HUES64 (cell line): ENCODE measurements at regions not wholly inside any gene's neighbourhood (a gene's known extent, or its start where the extent isn't known, plus 50 kb on each side); places are given as distances from the start of the nearest gene placed in this dataset.

ENCODE experiments used
- H3K27ac ChIP-seq: 2 replicates; pipeline ENCODE4 v1.7.0; 2013; ENCODE audit warnings: low read depth, low read length, inconsistent platforms
- H3K27me3 ChIP-seq: 2 replicates; pipeline ENCODE4 v1.6.1; 2013; ENCODE audit warnings: mild to moderate bottlenecking, low read length; ENCODE audit not compliant: insufficient read depth
- H3K36me3 ChIP-seq: 2 replicates; pipeline ENCODE4 v1.6.1; 2013; ENCODE audit warnings: mild to moderate bottlenecking, low read length; ENCODE audit not compliant: insufficient read depth
- H3K4me1 ChIP-seq: 2 replicates; pipeline ENCODE4 v1.6.1; 2013; ENCODE audit warnings: mild to moderate bottlenecking, low read length, moderate library complexity; ENCODE audit not compliant: insufficient read depth
- H3K4me3 ChIP-seq: 2 replicates; pipeline ENCODE4 v1.5.1; 2013; ENCODE audit warnings: mild to moderate bottlenecking, low read length, moderate library complexity
- H3K9ac ChIP-seq: 2 replicates; pipeline ENCODE4 v1.6.1; 2013; ENCODE audit warnings: mild to moderate bottlenecking, low read depth, low read length
- H3K9me3 ChIP-seq: 2 replicates; pipeline ENCODE4 v1.6.1; 2013; ENCODE audit warnings: low read depth, low read length; ENCODE audit not compliant: insufficient read depth
- WGBS: fragments of 150-250, 120-280 bp; methylation state at CpG from one replicate; pipeline ENCODE4 v1.1.7; 2013; ENCODE audit warnings: missing lambda C conversion rate; 5-methylcytosine and 5-hydroxymethylcytosine counted together

- Histone ChIP-seq H3K27ac (no peak overlapping the region), H3K9me3 (no peaks in the 10 kb centered on the region), H3K36me3 (no peaks in the 10 kb centered on the region), H3K27me3 (no peaks in the 10 kb centered on the region), H3K4me1 (peaks cover 11% of the 10 kb centered on the region), H3K4me3 (no peak overlapping the region), H3K9ac (no peak overlapping the region)
- WGBS: 88% methylated on average over 7 of the region's 7 CpGs
Observed at GRCh38 chr15:35626571-35627318, 80.8 kb upstream of the DPH6 start.

DNA sequence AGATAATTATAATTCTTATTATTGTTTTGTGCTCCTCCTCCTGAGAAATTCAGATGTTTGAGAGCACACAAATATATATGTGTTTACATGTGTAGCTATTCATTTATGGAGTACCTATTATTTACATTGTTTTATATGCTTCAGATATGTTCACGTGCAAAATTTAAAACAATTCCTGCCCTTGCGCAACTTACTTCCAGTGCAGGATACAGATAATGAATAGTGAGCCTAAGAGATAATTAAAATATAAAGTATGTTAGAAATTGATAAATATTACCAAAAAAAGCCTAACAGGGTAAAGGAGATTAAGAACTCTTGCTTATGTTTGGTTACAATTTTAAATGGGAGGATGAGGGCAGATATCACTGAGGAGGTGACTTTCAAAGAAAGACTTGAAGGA is 81.7 kb upstream of the DPH6 start:
- Histone ChIP-seq H3K27me3 (no peaks in the 10 kb centered on the region), H3K9me3 (no peaks in the 10 kb centered on the region), H3K4me1 (peaks cover 11% of the 10 kb centered on the region), H3K9ac (no peak overlapping the region), H3K27ac (no peak overlapping the region), H3K4me3 (no peak overlapping the region), H3K36me3 (no peaks in the 10 kb centered on the region)
- no CpG with 5 or more reads among the region's 2 CpGs for WGBS

DNA sequence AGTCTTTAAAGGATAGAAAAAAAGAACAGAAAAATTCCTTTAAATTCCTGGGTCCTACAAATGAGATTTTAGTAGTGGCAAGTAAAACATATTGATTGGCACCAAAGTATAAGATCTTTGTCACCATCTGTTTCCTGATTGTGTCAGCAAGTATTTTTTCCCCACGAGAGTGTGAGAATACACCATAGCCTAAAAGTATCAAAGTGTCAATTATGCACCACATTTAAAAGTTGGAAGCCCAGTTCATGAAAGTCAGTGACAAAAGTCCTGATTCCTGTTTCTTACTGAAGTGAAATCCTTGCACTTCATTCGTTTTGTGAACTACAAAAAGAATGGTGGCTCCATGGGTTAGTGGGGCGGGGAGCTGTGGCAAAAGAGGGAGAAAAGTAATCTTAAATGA is 83.8 kb upstream of the DPH6 start:
- H3K9me3 ChIP-seq: no peaks in the 10 kb centered on the region
- WGBS: 90% methylated on average over 2 of the region's 3 CpGs
- no peak overlapping the region for H3K9ac ChIP-seq
- no peaks in the 10 kb centered on the region for H3K27me3 ChIP-seq
- H3K4me1 ChIP-seq: peaks cover 11% of the 10 kb centered on the region
- H3K36me3 ChIP-seq: no peaks in the 10 kb centered on the region
- H3K4me3 ChIP-seq: no peak overlapping the region
- no peak overlapping the region for H3K27ac ChIP-seq

GRCh38 chr15:35630532-35630931 is 84.6 kb upstream of the DPH6 start:
- H3K27me3 ChIP-seq: no peaks in the 10 kb centered on the region
- no peak overlapping the region for H3K27ac ChIP-seq
- H3K9me3 ChIP-seq: no peaks in the 10 kb centered on the region
- H3K4me3 ChIP-seq: no peak overlapping the region
- 87% methylated on average over 3 of the region's 3 CpGs for WGBS
- no peaks in the 10 kb centered on the region for H3K36me3 ChIP-seq
- peaks cover 11% of the 10 kb centered on the region for H3K4me1 ChIP-seq
- no peak overlapping the region for H3K9ac ChIP-seq

DNA sequence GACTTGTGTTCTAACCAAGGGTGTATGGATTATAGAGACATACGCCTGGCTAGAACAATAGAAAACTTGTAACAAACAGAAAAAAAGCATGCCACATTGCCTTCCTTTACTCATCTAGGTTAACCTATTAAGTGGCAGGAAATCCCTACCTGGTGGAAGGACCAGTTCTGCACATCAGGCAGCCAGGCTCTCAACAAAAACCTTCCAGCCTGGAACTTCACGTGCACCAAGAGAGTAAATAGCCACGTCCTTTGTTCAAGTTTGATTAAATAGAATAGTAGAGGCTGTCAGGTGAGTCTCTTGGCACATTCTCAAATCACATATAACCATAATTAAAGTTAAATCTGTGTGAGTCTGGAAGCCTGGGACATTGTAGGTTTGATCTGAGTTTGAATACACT is 85.0 kb upstream of the DPH6 start:
- H3K27ac ChIP-seq: no peak overlapping the region
- H3K36me3 ChIP-seq: no peaks in the 10 kb centered on the region
- WGBS: 93% methylated on average over 2 of the region's 3 CpGs
- H3K4me3 ChIP-seq: no peak overlapping the region
- H3K9ac ChIP-seq: no peak overlapping the region
- H3K4me1 ChIP-seq: peaks cover 11% of the 10 kb centered on the region
- H3K27me3 ChIP-seq: no peaks in the 10 kb centered on the region
- H3K9me3 ChIP-seq: no peaks in the 10 kb centered on the region

DNA sequence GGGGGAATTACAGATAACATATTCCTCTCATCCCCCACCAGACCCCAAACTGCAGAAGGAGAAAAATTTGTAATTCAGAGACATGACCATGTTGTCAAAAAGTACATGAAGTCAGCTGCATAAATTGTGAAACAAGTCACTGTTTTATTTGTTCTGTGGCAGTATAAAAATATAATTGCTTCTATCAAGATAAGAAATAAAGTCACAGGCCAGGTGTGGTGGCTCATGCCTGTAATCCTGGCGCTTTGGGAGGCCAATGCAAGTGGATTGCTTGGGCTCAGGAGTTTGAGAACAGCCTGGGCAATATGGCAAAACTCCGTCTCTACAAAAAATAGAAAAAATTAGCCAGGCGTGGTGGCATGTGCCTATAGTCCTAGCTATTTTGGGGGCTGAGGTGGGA is 87.7 kb upstream of the DPH6 start:
- H3K27me3 ChIP-seq: no peaks in the 10 kb centered on the region
- no peaks in the 10 kb centered on the region for H3K9me3 ChIP-seq
- H3K4me3 ChIP-seq: no peak overlapping the region
- peaks cover 8% of the 10 kb centered on the region for H3K4me1 ChIP-seq
- no peak overlapping the region for H3K9ac ChIP-seq
- H3K27ac ChIP-seq: no peak overlapping the region
- 94% methylated on average over 3 of the region's 3 CpGs for WGBS
- H3K36me3 ChIP-seq: no peaks in the 10 kb centered on the region

GRCh38 chr15:35646790-35647189 is 100.8 kb upstream of the DPH6 start:
- Histone ChIP-seq H3K9me3 (0 out of 2 replicates have a peak, but pooled peaks cover 3% of the 10 kb centered on the region), H3K9ac (no peak overlapping the region), H3K4me3 (no peak overlapping the region), H3K36me3 (no peaks in the 10 kb centered on the region), H3K27ac (no peak overlapping the region), H3K27me3 (no peaks in the 10 kb centered on the region), H3K4me1 (no peaks in the 10 kb centered on the region)
- WGBS: 100% methylated on average over 1 of the region's 1 CpG

- Histone ChIP-seq H3K27me3 (no peaks in the 10 kb centered on the region), H3K9ac (no peak overlapping the region), H3K27ac (no peak overlapping the region), H3K4me3 (no peak overlapping the region), H3K4me1 (no peaks in the 10 kb centered on the region), H3K36me3 (no peaks in the 10 kb centered on the region), H3K9me3 (0 out of 2 replicates have a peak, but pooled peaks cover 3% of the 10 kb centered on the region)
Observed at GRCh38 chr15:35647303-35647702, 101.3 kb upstream of the DPH6 start.

GRCh38 chr15:35648941-35649340 is 103.0 kb upstream of the DPH6 start:
- 95% methylated on average over 4 of the region's 5 CpGs for WGBS
- Histone ChIP-seq H3K27me3 (no peaks in the 10 kb centered on the region), H3K36me3 (no peaks in the 10 kb centered on the region), H3K27ac (no peak overlapping the region), H3K4me3 (no peak overlapping the region), H3K9me3 (no peaks in the 10 kb centered on the region), H3K4me1 (no peaks in the 10 kb centered on the region), H3K9ac (no peak overlapping the region)

GRCh38 chr15:35649575-35649974 is 103.6 kb upstream of the DPH6 start:
- no peaks in the 10 kb centered on the region for H3K9me3 ChIP-seq
- no peak overlapping the region for H3K27ac ChIP-seq
- H3K36me3 ChIP-seq: no peaks in the 10 kb centered on the region
- no peak overlapping the region for H3K9ac ChIP-seq
- no peaks in the 10 kb centered on the region for H3K4me1 ChIP-seq
- no peaks in the 10 kb centered on the region for H3K27me3 ChIP-seq
- WGBS: 97% methylated on average over 4 of the region's 4 CpGs
- no peak overlapping the region for H3K4me3 ChIP-seq

DNA sequence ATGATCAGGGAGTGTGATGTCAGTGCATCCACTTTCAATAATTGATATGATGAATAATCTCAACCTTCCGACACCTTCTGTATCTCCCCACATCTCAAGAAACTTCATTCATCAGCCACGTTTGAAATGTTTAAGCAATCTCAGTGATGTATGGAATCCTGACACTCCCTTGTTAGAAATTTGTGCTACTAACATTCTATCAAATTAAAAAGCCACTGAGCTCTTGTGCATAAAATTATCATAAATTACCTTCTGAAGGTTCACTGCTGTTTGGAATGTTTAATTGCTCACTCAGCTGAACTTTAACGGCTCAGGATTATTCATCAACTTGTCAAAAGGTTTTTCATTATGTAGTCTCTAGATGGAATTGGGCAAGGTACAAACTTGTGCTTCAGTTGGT is 108.4 kb upstream of the DPH6 start:
- no peaks in the 10 kb centered on the region for H3K4me1 ChIP-seq
- H3K4me3 ChIP-seq: no peak overlapping the region
- H3K9ac ChIP-seq: no peak overlapping the region
- H3K27me3 ChIP-seq: no peaks in the 10 kb centered on the region
- WGBS: 97% methylated on average over 3 of the region's 3 CpGs
- H3K36me3 ChIP-seq: no peaks in the 10 kb centered on the region
- H3K9me3 ChIP-seq: 0 out of 2 replicates have a peak, but pooled peaks cover 5% of the 10 kb centered on the region
- no peak overlapping the region for H3K27ac ChIP-seq
